ENCODE measurements at regions not wholly inside any gene's neighbourhood (a gene's known extent, or its start where the extent isn't known, plus 50 kb on each side); places are given as distances from the start of the nearest gene placed in this dataset.

DNA sequence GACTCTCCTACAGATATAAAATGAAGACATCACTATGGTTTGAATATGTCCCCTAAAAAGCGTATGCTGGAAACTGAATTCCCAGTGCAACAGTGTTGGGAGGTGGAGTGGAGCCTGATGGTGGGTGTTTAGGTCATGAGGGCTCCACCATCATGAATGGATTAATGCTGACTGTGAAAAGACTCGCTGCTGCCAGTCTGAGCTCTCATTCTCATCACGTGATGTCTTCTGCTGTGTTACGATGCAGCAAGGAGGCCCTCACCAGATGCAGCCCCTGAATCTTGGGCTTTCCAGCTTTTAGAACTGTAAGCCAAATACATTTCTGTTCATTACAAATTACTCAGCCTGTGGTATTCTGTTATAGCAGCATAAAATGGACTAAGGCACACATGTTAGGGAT is 73.8 kb upstream of the PPP2R5A start:
- TF ChIP-seq, protein P1, sequence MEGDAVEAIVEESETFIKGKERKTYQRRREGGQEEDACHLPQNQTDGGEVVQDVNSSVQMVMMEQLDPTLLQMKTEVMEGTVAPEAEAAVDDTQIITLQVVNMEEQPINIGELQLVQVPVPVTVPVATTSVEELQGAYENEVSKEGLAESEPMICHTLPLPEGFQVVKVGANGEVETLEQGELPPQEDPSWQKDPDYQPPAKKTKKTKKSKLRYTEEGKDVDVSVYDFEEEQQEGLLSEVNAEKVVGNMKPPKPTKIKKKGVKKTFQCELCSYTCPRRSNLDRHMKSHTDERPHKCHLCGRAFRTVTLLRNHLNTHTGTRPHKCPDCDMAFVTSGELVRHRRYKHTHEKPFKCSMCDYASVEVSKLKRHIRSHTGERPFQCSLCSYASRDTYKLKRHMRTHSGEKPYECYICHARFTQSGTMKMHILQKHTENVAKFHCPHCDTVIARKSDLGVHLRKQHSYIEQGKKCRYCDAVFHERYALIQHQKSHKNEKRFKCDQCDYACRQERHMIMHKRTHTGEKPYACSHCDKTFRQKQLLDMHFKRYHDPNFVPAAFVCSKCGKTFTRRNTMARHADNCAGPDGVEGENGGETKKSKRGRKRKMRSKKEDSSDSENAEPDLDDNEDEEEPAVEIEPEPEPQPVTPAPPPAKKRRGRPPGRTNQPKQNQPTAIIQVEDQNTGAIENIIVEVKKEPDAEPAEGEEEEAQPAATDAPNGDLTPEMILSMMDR (IDR thresholded peaks at IDR 0.05 in 8 of 11, conservative IDR thresholded peaks at IDR 0.05 in 3 of 11): no peak
- no peak for TF ChIP-seq POLR2A (IDR thresholded peaks at IDR 0.05)
